Type B pancreatic cell (in vitro differentiated cells): ENCODE measurements at regions not wholly inside any gene's neighbourhood (a gene's known extent, or its start where the extent isn't known, plus 50 kb on each side); places are given as distances from the start of the nearest gene placed in this dataset.

ENCODE experiments used
- DNase-seq: peaks from one replicate; pipeline ENCODE4 v3.0.0; 2021; ENCODE audit warnings: mixed read lengths; ENCODE audit not compliant: unreplicated experiment; ENCODE audit errors: extremely low spot score
- H3K27ac Mint-ChIP-seq: 2 replicates; pipeline ENCODE4 v1.8.0; 2021; ENCODE audit warnings: mild to moderate bottlenecking, mixed read lengths
- H3K27me3 Mint-ChIP-seq: 2 replicates; pipeline ENCODE4 v1.8.0; 2021; ENCODE audit warnings: mixed read lengths
- H3K36me3 Mint-ChIP-seq: 2 replicates; pipeline ENCODE4 v1.8.0; 2021; ENCODE audit warnings: mixed read lengths
- H3K4me1 Mint-ChIP-seq: one replicate; pipeline ENCODE4 v1.8.0; 2021; ENCODE audit warnings: mixed read lengths; ENCODE audit not compliant: unreplicated experiment
- H3K4me3 Mint-ChIP-seq: 2 replicates; pipeline ENCODE4 v1.8.0; 2021; ENCODE audit warnings: mild to moderate bottlenecking, mixed read lengths
- H3K9me3 Mint-ChIP-seq: 2 replicates; pipeline ENCODE4 v1.8.0; 2021; ENCODE audit warnings: mixed read lengths
- TF ChIP-seq, protein P1 (sequence below): fragments of 200-600 bp; sonication (generic); conservative IDR thresholded peaks from 2 replicates; pipeline ENCODE4 v1.5.0; 2021; ENCODE audit warnings: antibody characterized with exemption, mild to moderate bottlenecking

DNA sequence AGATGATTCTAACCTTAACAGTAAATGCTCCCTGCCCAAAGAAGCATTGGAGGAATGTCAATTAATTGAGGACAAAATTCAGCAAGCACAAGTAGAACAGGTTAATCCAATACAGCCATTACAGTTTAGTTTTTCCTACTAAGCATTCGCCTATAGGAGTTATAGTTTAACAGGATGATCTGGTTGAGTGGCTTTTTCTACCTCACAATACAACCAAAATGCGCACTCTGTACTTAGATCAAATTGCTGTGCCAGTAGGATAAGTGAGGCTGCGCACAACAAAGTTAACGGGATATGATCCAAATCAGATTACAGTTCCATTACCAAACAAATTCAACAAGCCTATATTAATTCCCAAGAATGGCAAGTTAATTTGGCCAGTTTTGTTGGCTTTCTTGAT, 117.1 kb upstream of the TRIM24 start:
- DNase-seq: no peak
- TF ChIP-seq, protein P1, sequence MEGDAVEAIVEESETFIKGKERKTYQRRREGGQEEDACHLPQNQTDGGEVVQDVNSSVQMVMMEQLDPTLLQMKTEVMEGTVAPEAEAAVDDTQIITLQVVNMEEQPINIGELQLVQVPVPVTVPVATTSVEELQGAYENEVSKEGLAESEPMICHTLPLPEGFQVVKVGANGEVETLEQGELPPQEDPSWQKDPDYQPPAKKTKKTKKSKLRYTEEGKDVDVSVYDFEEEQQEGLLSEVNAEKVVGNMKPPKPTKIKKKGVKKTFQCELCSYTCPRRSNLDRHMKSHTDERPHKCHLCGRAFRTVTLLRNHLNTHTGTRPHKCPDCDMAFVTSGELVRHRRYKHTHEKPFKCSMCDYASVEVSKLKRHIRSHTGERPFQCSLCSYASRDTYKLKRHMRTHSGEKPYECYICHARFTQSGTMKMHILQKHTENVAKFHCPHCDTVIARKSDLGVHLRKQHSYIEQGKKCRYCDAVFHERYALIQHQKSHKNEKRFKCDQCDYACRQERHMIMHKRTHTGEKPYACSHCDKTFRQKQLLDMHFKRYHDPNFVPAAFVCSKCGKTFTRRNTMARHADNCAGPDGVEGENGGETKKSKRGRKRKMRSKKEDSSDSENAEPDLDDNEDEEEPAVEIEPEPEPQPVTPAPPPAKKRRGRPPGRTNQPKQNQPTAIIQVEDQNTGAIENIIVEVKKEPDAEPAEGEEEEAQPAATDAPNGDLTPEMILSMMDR: no peak
- Mint-ChIP-seq H3K4me1 (no peaks in the 10 kb centered on the region), H3K27me3 (no peaks in the 10 kb centered on the region), H3K4me3 (no peak overlapping the region), H3K36me3 (no peaks in the 10 kb centered on the region), H3K27ac (no peak overlapping the region), H3K9me3 (peaks cover 29% of the 10 kb centered on the region)

DNA sequence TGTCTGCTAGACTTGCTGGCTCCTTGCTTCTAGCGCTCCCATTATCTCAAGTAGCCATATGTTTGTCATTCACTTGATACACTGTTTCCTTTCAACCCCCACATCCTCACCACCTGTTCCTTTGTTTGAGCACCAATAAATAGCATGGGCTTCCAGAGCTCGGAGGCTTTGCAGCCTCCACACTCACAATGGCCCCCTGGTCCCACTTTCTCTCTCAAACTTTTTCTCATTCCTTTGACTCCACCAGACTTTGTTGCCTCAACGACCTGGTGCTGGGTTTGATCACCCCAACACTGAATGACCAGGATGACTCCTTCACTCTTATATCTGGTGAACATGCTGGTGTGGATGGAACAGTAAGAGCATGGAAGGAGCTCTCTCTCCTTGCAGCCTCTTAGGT, 114.5 kb upstream of the TRIM24 start:
- Mint-ChIP-seq H3K27ac (no peak overlapping the region), H3K27me3 (no peaks in the 10 kb centered on the region), H3K36me3 (peaks cover 1% of the 10 kb centered on the region), H3K9me3 (peaks cover 16% of the 10 kb centered on the region), H3K4me3 (no peak overlapping the region), H3K4me1 (no peaks in the 10 kb centered on the region)
- no peak for DNase-seq
- TF ChIP-seq, protein P1: no peak

DNA sequence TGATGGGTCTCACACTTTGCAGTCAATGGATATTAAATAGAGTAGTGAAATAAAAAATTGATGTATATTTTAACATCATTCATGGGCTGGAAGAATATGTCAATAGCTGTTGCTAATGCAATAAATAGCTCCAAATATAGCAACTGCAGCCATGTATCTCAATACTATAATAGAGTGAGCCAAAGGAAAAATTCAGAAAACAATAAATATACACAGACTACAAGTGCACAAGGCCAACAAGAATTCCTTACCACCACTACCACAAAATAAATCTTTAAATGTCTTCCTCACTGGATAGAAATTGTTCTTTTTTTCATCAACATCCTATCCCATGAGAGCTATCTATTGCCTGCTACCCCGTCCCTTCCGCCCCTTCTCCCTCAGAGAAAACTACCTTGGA, 113.1 kb upstream of the TRIM24 start:
- Mint-ChIP-seq H3K27me3 (no peaks in the 10 kb centered on the region), H3K9me3 (peaks cover 13% of the 10 kb centered on the region), H3K4me1 (no peaks in the 10 kb centered on the region), H3K4me3 (no peak overlapping the region), H3K36me3 (peaks cover 5% of the 10 kb centered on the region), H3K27ac (no peak overlapping the region)
- DNase-seq: no peak
- TF ChIP-seq, protein P1: no peak

DNA sequence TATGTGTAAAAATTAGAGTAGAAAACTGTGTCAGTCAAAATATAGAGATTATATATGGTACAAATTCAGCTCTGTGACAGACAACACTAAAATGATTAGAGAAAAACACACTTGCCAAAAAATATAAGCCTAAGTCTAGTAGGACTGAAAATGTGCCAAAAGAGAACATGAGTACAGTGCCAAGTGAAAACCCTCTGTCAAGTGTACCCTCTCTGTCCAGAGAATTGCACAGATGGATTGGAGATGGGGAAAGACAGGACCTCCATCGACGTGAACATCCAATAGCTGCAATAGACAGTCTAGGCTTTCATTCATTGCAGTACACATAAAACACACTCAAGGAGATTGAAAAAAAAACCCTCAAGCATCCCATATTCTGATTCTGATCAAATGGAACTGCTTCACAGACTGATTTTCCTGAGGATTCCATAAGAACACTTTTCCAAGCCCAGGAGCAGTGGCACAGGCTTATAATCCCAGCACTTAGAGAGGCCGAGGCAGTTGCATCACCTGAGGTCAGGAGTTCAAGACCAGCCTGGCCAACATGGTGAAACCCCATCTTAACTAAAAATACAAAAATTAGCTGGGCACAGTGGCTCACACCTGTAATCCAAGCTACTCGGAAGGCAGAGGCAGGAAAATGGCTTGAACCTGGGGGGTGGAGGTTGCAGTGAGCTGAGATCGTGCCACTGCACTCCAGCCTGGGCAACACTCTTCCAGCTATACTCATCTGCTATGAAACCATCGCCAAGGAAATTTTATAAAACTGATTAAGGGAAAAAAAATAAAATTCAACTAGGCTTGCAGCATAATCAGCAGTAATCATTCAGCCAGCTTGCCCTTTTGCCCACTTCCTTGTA, 110.0 kb upstream of the TRIM24 start:
- peaks cover 12% of the 10 kb centered on the region for H3K9me3 Mint-ChIP-seq

DNA sequence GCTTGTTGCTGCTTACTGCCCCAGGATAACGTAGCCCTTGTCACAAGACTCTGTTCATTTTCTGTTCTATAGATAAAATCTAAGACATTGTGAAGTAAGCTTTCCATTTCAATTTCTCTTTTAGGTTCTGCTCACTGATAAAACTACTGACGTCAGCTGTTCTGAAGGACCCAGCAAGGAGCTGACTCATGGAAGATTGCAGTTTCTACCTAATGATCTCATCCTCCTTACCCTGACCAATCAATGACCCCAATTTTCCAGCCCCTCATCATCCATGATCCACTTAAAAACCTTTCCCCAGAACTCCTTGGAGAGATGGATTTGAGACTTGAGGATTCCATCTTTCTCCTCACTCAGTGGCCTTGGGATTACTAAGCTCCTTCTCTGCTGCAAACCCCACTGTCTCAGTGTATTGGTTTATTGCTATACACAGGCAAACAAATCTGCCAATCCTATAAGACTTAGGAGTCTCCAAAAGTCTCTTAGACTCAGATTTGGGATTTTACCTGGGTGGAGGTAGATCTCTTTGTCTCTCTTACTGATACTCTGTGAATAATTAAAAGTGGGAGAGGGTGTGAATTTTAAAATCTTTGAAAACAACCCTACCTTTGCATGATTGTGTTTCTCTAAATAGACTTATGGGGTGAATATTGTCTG, 109.2 kb upstream of the TRIM24 start:
- DNase-seq: no peak
- H3K36me3 Mint-ChIP-seq: peaks cover 5% of the 10 kb centered on the region
- H3K9me3 Mint-ChIP-seq: peaks cover 12% of the 10 kb centered on the region
- no peak overlapping the region for H3K4me3 Mint-ChIP-seq
- H3K27me3 Mint-ChIP-seq: no peaks in the 10 kb centered on the region
- TF ChIP-seq, protein P1: no peak
- no peaks in the 10 kb centered on the region for H3K4me1 Mint-ChIP-seq
- H3K27ac Mint-ChIP-seq: peak overlapping the region; percentile 33

More for the DNA sequence above, 110.0 kb upstream of the TRIM24 start:
- Mint-ChIP-seq H3K4me1 (no peaks in the 10 kb centered on the region), H3K4me3 (no peak overlapping the region), H3K27ac (no peak overlapping the region), H3K36me3 (peaks cover 5% of the 10 kb centered on the region), H3K27me3 (no peaks in the 10 kb centered on the region)
- DNase-seq: no peak
- TF ChIP-seq, protein P1: no peak
